GM12892 (cell line): ENCODE measurements at regions not wholly inside any gene's neighbourhood (a gene's known extent, or its start where the extent isn't known, plus 50 kb on each side); places are given as distances from the start of the nearest gene placed in this dataset.

ENCODE experiments used
- POLR2A ChIP-seq: IDR thresholded peaks from 2 replicates; pipeline ENCODE4 v1.6.1; 2011; ENCODE audit warnings: low read depth, low read length, control low read depth
- POLR2AphosphoS5 ChIP-seq: IDR thresholded peaks from 2 replicates; pipeline ENCODE4 v1.6.1; 2011; ENCODE audit warnings: low read depth, low read length, control low read depth

- no peak for TF ChIP-seq POLR2A
- TF ChIP-seq POLR2AphosphoS5 = no peak
Measured at GRCh38 chr3:43231276-43232000, 54.9 kb upstream of the SNRK start.
